Right lobe of liver (tissue), 6 donors: ENCODE measurements at regions not wholly inside any gene's neighbourhood (a gene's known extent, or its start where the extent isn't known, plus 50 kb on each side); places are given as distances from the start of the nearest gene placed in this dataset.
"Not testable (repeated sequence)": the region's sequence is repeated elsewhere in the genome, so short reads cannot be mapped to it uniquely, and the experiment has no call there.

Experiments used
- ATAC-seq, 4 donors: fragments of 200-7000 bp; cut with Tn5 transposase; one replicate each; pipeline ENCODE4 v1.9.1; 2020; ENCODE audit warnings: mild to moderate bottlenecking in 4 of 4, moderate library complexity in 4 of 4
- DNase-seq, 3 donors: peaks; one replicate each; pipeline ENCODE4 v3.0.0-alpha.2; 2020
- H3K27ac ChIP-seq, 3 donors: fragments of 200-600 bp; one replicate each; pipeline ENCODE4 v1.8.0; 2022
- H3K27me3 ChIP-seq, 2 donors: fragments of 200-600 bp; one replicate each; pipeline ENCODE4 v1.8.0; 2022
- H3K36me3 ChIP-seq, 4 donors: fragments of 200-600 bp; sonication (generic) in 1 of 4; one replicate each; pipeline versions ENCODE4 v1.5.1 to v1.8.0; 2017 to 2022; ENCODE audit warnings: control low read depth in 1 of 4
- H3K4me1 ChIP-seq, 4 donors: fragments of 200-600 bp; sonication (generic) in 1 of 4; one replicate each; pipeline versions ENCODE4 v1.5.1 to v1.8.0; 2017 to 2022; ENCODE audit warnings: control low read depth in 1 of 4
- H3K4me3 ChIP-seq, 3 donors: fragments of 200-600 bp; one replicate each; pipeline ENCODE4 v1.8.0; 2022
- H3K9me3 ChIP-seq, 4 donors: fragments of 200-600 bp; sonication (generic) in 1 of 4; one replicate each; pipeline versions ENCODE4 v1.5.1 to v1.8.0; 2017 to 2022; ENCODE audit warnings: control low read depth in 1 of 4
- CTCF ChIP-seq, 4 donors: fragments of 200-600 bp in 3 of 4; fragments of 450-650 bp in 1 of 4; IDR thresholded peaks; one replicate each; pipeline versions ENCODE4 v1.5.1 to v1.8.0; 2016 to 2022; ENCODE audit warnings: antibody characterized with exemption in 4 of 4, mild to moderate bottlenecking in 2 of 4
- POLR2A ChIP-seq: fragments of 450-650 bp; IDR thresholded peaks from one replicate; pipeline ENCODE4 v1.6.1; 2017; ENCODE audit warnings: antibody characterized with exemption, mild to moderate bottlenecking
- WGBS: methylation state at CpG from one replicate; pipeline ENCODE4 v1.1.6; 2018; ENCODE audit warnings: low coverage, low lambda C conversion rate; ENCODE audit not compliant: insufficient coverage; ENCODE audit errors: missing lambda C conversion rate; 5-methylcytosine and 5-hydroxymethylcytosine counted together
- intact Hi-C, 2 donors: fragments of 100-400 bp; cut with DNase I; formaldehyde crosslinking; loops; one replicate each; pipeline versions ENCODE4 v1.11.2 to v1.14.1; 2022
- donor health status: DM: no; HTN: yes; CAD: no.
- donor health status: DM: no; HTN: no; CAD: no.
- donor health status: DM: no; HTN: no; CAD: no.
- donor health status: DM: no; HTN: yes; CAD: no.
- donor health status: DM: no; HTN: yes; CAD: no.

- DNase-seq (no peak), ATAC-seq (no peak)
- 75% methylated on average over 7 of the region's 8 CpGs for WGBS
- Histone ChIP-seq H3K4me1 (no peaks in the 10 kb centered on the region), H3K4me3 (no peak overlapping the region), H3K36me3 (no peaks in the 10 kb centered on the region), H3K9me3 (no peaks in the 10 kb centered on the region), H3K27ac (no peak overlapping the region), H3K27me3 (no peaks in the 10 kb centered on the region)
- no peak for TF ChIP-seq CTCF (IDR thresholded peaks at IDR 0.05)
- no peak for TF ChIP-seq POLR2A
- intact Hi-C loops = no loop called here
These were observed 91.4 kb upstream of the KLF6 start for GRCh38 chr10:3876350-3876962.

GRCh38 chr10:3875842-3876235, 90.8 kb upstream of the KLF6 start:
- no peaks in the 10 kb centered on the region for H3K27me3 ChIP-seq
- DNase-seq (no peak), ATAC-seq (no peak)
- WGBS = 56% methylated on average over 3 of the region's 3 CpGs
- H3K36me3 ChIP-seq = no peaks in the 10 kb centered on the region
- H3K4me1 ChIP-seq = no peaks in the 10 kb centered on the region
- intact Hi-C loops = no loop called here
- H3K9me3 ChIP-seq = no peaks in the 10 kb centered on the region
- no peak overlapping the region for H3K4me3 ChIP-seq
- H3K27ac ChIP-seq = no peak overlapping the region
- TF ChIP-seq CTCF (IDR thresholded peaks at IDR 0.05) (no peak), POLR2A (no peak)

GRCh38 chr10:3874990-3875841, 90.2 kb upstream of the KLF6 start:
- no peak for TF ChIP-seq POLR2A
- no peak for TF ChIP-seq CTCF (IDR thresholded peaks at IDR 0.05)
- DNase-seq = no peak
- Histone ChIP-seq H3K9me3 (no peaks in the 10 kb centered on the region), H3K27ac (no peak overlapping the region), H3K4me1 (no peaks in the 10 kb centered on the region), H3K36me3 (no peaks in the 10 kb centered on the region), H3K27me3 (no peaks in the 10 kb centered on the region), H3K4me3 (no peak overlapping the region)
- intact Hi-C loops = no loop called here
- ATAC-seq = peak; percentile 20 to 43 (median 26)
- 55% methylated on average over 4 of the region's 6 CpGs for WGBS

- H3K9me3 ChIP-seq, H3K36me3 ChIP-seq, intact Hi-C loops, H3K27ac ChIP-seq, DNase-seq, ATAC-seq, H3K27me3 ChIP-seq, H3K4me1 ChIP-seq, H3K4me3 ChIP-seq: not testable (repeated sequence)
- 59% methylated on average over 2 of the region's 4 CpGs for WGBS
These were observed 89.6 kb upstream of the KLF6 start for GRCh38 chr10:3874610-3874989.

GRCh38 chr10:3873728-3874461, 88.9 kb upstream of the KLF6 start:
- ATAC-seq = peak in 3 of 4 donors; percentile 15 to 64 (median 42)
- H3K27ac ChIP-seq = no peak overlapping the region
- no peaks in the 10 kb centered on the region for H3K36me3 ChIP-seq

More at GRCh38 chr10:3873728-3874461, 88.9 kb upstream of the KLF6 start:
- Histone ChIP-seq H3K27me3 (no peaks in the 10 kb centered on the region), H3K4me3 (no peak overlapping the region), H3K4me1 (peaks cover 0 to 4% (median 2%) of the 10 kb centered on the region in 4 donors), H3K9me3 (no peaks in the 10 kb centered on the region)
- no peak for TF ChIP-seq POLR2A
- TF ChIP-seq CTCF (IDR thresholded peaks at IDR 0.05) = no peak
- WGBS = 55% methylated on average over 7 of the region's 7 CpGs
- intact Hi-C loops = no loop called here
- DNase-seq = no peak
